C4-2B (cell line): ENCODE measurements at regions not wholly inside any gene's neighbourhood (a gene's known extent, or its start where the extent isn't known, plus 50 kb on each side); places are given as distances from the start of the nearest gene placed in this dataset.

Experiments used
- CTCF ChIP-seq: fragments of 450-650 bp; conservative IDR thresholded peaks from 2 replicates; pipeline ENCODE4 v1.5.1; 2017; ENCODE audit warnings: mild to moderate bottlenecking
- ZFX ChIP-seq: fragments of 450-650 bp; IDR thresholded peaks from 2 replicates; pipeline ENCODE4 v1.6.1; 2017

GRCh38 chr7:108660465-108660864 is 90.8 kb downstream of the DNAJB9 start:
- TF ChIP-seq CTCF (peak; percentile 70), ZFX (no peak)
